NCI-H2107 (cell line): ENCODE measurements at regions not wholly inside any gene's neighbourhood (a gene's known extent, or its start where the extent isn't known, plus 50 kb on each side); places are given as distances from the start of the nearest gene placed in this dataset.
"Not testable (repeated sequence)": the region's sequence is repeated elsewhere in the genome, so short reads cannot be mapped to it uniquely, and the experiment has no call there.

ENCODE experiments used
- DNase-seq: peaks from one replicate; lab custom pipeline; 2025; lab: John Stamatoyannopoulos, UW

- DNase-seq = no peak
Measured at GRCh38 chr10:81248886-81249285, 626.1 kb upstream of the NRG3 start.

DNA sequence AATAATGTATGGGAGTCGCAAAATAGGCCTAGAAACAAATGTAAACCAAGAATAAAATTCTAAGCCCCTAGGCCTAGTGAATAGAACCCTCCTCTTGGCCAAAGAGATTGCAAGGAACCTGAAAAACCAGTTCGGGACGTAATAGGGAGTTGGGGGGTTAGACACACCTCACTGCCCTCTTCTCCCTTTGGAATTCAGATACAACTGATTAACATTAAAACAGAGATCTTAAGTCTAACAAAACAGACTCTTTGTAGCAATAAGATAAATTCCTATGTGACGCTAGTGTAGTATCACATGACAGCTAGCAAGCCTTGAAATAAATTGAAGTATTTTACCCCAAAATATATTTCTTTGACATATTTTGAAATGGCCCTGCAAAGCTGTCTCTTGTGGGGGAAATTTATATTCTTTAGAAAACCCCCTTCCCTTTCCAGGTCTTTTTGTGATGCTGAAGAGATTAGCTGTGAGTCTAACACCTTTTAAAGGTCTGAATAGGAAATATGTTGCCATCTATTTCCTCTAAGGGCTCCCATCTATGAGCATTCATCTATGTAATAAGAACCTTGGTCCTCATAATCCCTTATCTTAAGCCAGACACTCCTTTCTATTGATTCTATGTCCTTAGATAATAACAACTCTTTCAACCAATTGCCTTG is 623.4 kb upstream of the NRG3 start:
- no peak for DNase-seq

GRCh38 chr10:81264991-81265390 is 610.0 kb upstream of the NRG3 start:
- not testable (repeated sequence) for DNase-seq

- no peak for DNase-seq
Measured at GRCh38 chr10:81270051-81270450, 604.9 kb upstream of the NRG3 start.

- no peak for DNase-seq
Measured at GRCh38 chr10:81280497-81281479, 594.2 kb upstream of the NRG3 start.

- DNase-seq = no peak
Measured at GRCh38 chr10:81288544-81288943, 586.5 kb upstream of the NRG3 start.

- DNase-seq = no peak
Measured at GRCh38 chr10:81297292-81297691, 577.7 kb upstream of the NRG3 start.

GRCh38 chr10:81303656-81304055 is 571.3 kb upstream of the NRG3 start:
- DNase-seq = no peak

- DNase-seq = no peak
Measured at GRCh38 chr10:81306971-81307782, 567.8 kb upstream of the NRG3 start.

- no peak for DNase-seq
Measured at GRCh38 chr10:81309041-81309552, 565.9 kb upstream of the NRG3 start.

- no peak for DNase-seq
Measured at GRCh38 chr10:81314471-81314870, 560.5 kb upstream of the NRG3 start.

- no peak for DNase-seq
Measured at GRCh38 chr10:81315026-81315425, 560.0 kb upstream of the NRG3 start.

DNA sequence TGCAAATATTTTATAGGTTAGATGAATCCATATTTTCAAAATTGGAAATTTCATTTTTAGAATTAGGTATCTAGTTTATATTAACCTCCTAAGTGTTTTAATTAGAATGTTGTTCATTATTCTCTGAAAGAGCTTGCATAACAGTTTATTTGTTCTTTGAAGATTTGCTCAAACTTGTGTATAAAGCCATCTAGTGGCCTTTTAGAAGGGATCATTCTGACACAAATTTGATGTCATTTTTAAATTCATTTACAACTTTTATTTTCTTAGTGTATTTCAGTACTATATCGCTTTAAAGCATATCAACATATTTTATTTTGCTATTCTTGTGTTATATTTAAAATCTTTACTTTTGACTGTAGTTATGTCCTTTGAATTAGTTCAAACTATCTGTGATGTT is 527.0 kb upstream of the NRG3 start:
- no peak for DNase-seq

- DNase-seq = no peak
Measured at GRCh38 chr10:81367132-81367531, 507.9 kb upstream of the NRG3 start.

- DNase-seq = no peak
Measured at GRCh38 chr10:81386817-81387216, 488.2 kb upstream of the NRG3 start.

DNA sequence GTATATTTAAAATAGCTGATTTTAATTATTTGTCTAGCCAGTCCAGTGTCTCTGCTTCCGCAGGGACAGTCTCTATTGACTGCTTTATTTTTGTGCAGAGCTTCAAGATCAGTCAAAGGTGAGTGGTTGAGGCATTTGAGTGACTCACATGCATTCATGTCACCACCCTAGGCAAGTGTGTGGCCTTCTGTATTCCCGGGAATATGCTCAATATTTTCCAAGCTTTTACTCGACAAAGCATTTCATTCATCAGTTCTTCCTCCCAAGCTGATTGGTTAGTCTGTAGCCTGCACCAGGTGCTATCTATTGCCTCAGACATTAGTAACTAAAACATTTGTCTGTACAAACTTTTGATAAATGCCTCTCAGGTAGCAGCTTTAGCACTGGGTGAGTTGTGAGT is 471.5 kb upstream of the NRG3 start:
- DNase-seq = no peak

- no peak for DNase-seq
Measured at GRCh38 chr10:81405399-81405798, 469.6 kb upstream of the NRG3 start.

DNA sequence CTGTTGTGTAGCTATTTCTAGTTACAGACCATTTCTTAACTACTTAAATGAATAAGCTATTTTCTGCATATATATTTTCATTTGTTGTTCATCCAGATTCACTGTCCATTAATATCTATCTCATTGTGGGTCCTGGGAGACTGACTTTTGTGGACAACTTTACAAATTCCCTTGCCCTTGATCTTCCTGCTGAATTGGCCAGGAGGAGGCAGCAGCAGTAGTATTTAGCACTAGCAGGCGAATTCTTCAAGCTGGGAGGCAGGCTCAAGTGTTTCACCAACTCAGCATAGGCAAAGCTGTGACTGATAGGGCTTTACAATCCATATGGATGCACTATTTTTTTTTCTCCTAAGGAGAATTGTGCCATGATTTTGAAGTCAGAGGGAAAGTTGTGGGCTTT is 461.0 kb upstream of the NRG3 start:
- no peak for DNase-seq

GRCh38 chr10:81426722-81427121 is 448.3 kb upstream of the NRG3 start:
- DNase-seq = no peak

DNA sequence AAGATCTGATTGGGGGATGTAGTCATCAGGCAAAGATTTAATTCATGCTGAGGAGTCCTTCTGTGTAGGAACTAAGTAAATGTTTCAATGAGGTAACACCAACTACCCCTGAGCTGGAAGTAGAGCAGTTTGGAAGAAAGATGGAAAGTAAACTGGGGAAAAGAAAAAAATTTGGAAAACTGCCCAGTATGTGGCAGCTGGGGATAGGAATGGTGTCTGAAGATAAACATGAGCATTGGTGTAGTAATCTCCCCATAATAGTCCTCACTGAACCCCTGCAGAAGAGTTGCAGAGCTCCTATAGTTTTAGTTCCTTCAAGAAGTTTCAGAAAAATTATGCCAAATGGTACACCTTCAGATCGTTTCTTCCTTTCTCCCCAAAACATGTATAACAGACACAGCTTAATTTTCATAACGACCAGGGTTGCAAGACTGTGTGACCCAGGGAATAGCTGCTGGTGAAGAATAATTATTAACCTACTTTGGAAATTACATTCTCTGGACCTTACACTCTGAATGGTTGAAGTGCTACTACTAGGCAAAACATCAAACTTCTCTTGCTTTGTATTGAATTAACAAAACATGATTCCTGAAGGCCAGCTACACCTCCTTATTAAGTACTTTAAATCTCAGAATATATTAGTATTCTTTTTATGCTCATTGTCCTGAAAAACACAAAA is 446.4 kb upstream of the NRG3 start:
- no peak for DNase-seq

GRCh38 chr10:81439445-81439844 is 435.5 kb upstream of the NRG3 start:
- DNase-seq = no peak

DNA sequence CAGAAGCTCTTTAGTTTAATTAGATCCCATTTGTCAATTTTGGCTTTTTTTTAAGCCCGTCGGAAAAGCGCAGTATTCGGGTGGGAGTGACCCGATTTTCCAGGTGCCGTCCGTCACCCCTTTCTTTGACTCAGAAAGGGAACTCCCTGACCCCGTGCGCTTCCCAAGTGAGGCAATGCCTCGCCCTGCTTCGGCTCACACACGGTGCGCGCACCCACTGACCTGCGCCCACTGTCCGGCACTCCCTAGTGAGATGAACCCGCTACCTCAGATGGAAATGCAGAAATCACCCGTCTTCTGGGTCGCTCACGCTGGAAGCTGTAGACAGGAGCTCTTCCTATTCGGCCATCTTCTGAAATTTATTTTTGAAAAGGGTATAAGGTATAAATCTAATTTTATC is 433.4 kb upstream of the NRG3 start:
- not testable (repeated sequence) for DNase-seq
